HUDEP-2 (cell line): ENCODE measurements at regions not wholly inside any gene's neighbourhood (a gene's known extent, or its start where the extent isn't known, plus 50 kb on each side); places are given as distances from the start of the nearest gene placed in this dataset.

Experiments used
- DNase-seq, 76 experiments: peaks; one replicate each; lab custom pipeline; 2025; ENCODE audit not compliant: unreplicated experiment in 76 of 76; lab: John Stamatoyannopoulos, UW

DNA sequence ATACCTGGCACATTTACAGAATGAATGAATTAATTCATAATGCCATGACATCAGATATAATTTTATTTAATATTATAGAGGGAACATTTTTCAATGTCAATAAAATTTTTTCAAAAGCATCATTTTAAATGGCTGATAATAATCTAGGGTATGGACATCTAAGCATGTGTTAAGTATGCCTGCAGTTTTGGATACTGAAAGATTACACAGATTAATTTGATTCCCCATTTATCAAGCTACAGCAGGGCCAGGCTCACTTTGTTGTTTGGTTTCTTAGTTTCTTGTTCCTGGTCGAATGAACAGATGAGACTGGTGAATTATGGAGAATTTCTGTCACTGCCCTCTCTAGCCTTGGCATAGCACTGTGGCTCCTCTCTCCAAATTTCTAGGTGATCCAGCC lies 72.4 kb upstream of the E2F8 start:
- no peak for DNase-seq

DNA sequence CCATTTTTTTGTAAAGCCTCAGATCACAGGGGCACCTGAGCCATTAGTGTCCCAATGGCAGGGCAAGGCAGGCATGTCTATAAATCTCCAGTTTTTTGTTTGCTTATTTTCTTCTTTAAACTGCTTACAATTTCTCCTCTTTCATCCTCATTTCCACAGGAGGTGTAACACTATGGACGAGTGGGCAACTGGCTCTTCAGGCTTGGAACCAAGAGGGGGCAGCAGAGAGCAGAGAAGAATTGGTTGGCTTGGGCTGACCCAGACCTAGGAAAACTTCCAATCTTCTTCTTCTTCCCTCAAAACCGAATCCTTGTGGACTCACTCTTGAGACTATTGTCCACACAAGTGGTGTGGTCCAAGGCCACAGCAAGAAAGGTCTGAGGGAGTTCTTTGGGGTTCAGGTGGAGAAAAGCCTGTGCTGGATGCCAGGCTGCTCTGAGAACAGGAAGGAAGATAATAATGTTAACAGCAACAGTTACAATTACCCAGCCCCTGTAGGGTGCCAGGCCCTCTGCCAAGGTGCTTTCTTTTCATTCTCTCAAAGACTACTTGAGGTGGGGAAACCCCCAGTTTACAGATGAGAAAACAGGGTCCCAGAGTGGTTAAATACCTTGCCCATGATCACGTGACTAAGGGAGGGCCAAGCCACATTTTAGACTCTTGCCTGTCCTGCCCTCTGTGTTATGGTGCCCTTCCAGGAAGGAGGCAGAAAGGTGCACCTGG lies 70.7 kb upstream of the E2F8 start:
- DNase-seq: peak in 35 of 76 experiments; percentile 1 to 57 (median 20)

DNA sequence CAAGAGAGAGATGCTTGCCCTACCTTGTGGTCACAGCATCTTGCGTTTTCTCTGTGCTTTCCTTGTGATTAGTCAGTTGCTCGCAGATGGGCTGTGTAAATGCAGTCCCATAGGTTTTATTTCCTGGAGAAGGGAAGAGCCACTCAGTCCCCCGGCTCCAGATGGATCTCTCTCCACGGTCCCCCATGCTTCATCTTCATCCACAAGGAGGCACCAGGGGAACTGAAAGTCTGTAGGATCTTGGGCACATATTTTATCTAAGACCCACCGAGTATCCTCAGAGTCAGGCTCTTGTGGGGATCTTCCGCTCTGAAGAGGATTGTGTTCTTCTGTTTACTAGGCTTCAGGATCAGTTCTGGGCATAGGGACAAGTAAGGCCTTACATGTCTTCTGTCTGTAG lies 66.8 kb upstream of the E2F8 start:
- DNase-seq: no peak

DNA sequence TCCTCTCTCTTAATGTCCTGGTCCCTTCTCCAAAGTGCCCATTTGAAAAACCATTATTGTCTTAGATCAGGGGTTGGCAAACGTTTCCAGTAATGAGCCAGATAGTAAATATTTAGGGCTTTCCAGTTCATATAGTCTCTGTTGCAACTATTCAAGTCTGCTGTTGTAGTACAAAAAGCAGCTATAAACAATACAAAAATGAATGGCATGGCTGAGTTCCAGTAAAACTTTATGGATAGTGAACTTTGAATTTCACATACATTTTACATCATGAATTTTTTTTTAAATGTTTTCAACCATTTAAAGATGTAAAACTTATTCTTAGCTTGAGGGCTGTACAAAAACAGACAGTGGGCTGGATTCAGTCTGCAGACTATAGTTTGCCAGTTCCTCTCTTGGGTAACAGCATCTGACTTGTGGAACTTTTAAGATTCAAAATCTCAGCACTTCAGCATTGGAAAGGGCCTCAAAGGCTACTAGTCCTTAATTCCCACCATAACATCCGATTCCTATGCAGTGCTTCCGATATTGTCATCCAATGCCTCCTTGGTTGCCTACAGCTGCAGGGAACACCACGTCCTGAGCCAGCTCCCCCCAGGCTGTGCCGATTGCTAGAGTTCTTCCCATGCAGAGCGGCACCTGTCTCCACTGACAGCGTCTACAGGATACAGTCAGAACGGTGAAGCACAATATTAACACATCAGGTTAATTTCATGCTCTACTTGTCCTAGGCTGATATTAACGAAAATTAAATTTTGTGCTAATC lies 65.6 kb upstream of the E2F8 start:
- no peak for DNase-seq

- DNase-seq: no peak
These were observed 60.6 kb upstream of the E2F8 start for GRCh38 chr11:19301361-19301760.

GRCh38 chr11:19294444-19294843 lies 53.7 kb upstream of the E2F8 start:
- DNase-seq: peak in 31 of 76 experiments; percentile 0 to 76 (median 21)

DNA sequence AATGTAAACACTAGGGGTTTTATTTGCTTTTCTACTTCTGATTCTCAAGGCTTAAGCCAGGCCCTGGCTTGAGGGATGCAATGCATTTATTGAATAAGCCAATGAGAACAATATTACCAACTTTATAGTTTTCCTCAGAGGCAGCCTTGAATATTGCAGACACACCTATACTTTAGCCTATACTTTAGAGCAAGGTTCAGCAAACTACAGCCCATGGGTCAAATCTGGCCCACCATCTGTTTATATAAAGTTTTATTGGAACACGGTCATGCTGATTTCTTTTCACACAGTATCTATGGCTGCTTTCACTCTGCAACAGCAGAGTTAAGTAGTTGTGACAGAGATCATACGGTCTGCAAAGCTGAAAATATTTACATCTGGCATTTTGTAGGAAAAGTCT lies 50.3 kb upstream of the E2F8 start:
- DNase-seq: no peak
